Mucosa of descending colon (tissue), 3 donors: ENCODE measurements at regions not wholly inside any gene's neighbourhood (a gene's known extent, or its start where the extent isn't known, plus 50 kb on each side); places are given as distances from the start of the nearest gene placed in this dataset.

Source experiments
- ATAC-seq: fragments of 200-7000 bp; cut with Tn5 transposase; one replicate; pipeline ENCODE4 v1.9.1; 2020; ENCODE audit warnings: mild to moderate bottlenecking, moderate library complexity
- DNase-seq, 3 donors: peaks; one replicate each; pipeline ENCODE4 v3.0.0-alpha.2; 2020
- H3K36me3 ChIP-seq: fragments of 200-600 bp; one replicate; pipeline ENCODE4 v1.8.0; 2021; ENCODE audit warnings: low read depth, mild to moderate bottlenecking
- H3K4me1 ChIP-seq: fragments of 200-600 bp; one replicate; pipeline ENCODE4 v1.8.0; 2021; ENCODE audit warnings: low read depth, mild to moderate bottlenecking
- H3K4me3 ChIP-seq: fragments of 200-600 bp; one replicate; pipeline ENCODE4 v1.8.0; 2021; ENCODE audit warnings: mild to moderate bottlenecking
- H3K9me3 ChIP-seq: fragments of 200-600 bp; one replicate; pipeline ENCODE4 v1.8.0; 2021; ENCODE audit warnings: mild to moderate bottlenecking
- intact Hi-C, 2 donors: fragments of 100-400 bp; cut with DNase I in 1 of 2; cut with micrococcal nuclease in 1 of 2; formaldehyde crosslinking; loops; one replicate each; pipeline versions ENCODE4 v1.11.0 to v1.11.1; 2022; cut with DNase I, micrococcal nuclease
- TF ChIP-seq, protein P1 (sequence below): fragments of 200-600 bp; IDR thresholded peaks from one replicate; pipeline ENCODE4 v1.8.0; 2022; ENCODE audit warnings: antibody characterized with exemption, mild to moderate bottlenecking
- donor health status: DM: no; HTN: no; CAD: no; lungs with moderate emphysema.
- donor health status: DM: no; HTN: no; CAD: no.
- donor health status: DM: no; HTN: yes; CAD: no.

DNA sequence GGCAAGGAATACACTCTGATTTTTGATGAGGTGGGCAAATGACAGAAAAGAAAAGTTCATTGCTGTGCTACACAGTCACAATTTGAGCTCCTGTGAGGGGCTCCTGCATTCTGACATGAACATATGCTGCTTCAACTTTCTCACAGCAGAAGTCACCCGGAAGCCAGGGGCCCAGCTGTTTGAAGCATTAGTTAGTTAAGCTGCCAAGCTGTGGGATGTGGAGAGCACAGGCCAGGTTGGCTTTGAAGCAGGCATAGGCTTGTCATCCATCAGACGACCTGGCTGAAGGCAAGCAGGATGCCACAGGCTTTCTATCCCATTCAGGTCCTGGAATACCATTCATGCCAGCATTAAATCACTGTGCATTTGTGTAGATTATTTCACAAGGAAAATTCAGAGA, 63.1 kb downstream of the MTNR1B start:
- intact Hi-C loops, result no loop called here
- H3K36me3 ChIP-seq, result no peaks in the 10 kb centered on the region
- no peak overlapping the region for H3K4me3 ChIP-seq
- TF ChIP-seq, protein P1, sequence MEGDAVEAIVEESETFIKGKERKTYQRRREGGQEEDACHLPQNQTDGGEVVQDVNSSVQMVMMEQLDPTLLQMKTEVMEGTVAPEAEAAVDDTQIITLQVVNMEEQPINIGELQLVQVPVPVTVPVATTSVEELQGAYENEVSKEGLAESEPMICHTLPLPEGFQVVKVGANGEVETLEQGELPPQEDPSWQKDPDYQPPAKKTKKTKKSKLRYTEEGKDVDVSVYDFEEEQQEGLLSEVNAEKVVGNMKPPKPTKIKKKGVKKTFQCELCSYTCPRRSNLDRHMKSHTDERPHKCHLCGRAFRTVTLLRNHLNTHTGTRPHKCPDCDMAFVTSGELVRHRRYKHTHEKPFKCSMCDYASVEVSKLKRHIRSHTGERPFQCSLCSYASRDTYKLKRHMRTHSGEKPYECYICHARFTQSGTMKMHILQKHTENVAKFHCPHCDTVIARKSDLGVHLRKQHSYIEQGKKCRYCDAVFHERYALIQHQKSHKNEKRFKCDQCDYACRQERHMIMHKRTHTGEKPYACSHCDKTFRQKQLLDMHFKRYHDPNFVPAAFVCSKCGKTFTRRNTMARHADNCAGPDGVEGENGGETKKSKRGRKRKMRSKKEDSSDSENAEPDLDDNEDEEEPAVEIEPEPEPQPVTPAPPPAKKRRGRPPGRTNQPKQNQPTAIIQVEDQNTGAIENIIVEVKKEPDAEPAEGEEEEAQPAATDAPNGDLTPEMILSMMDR, result no peak
- DNase-seq, result no peak
- no peaks in the 10 kb centered on the region for H3K4me1 ChIP-seq
- ATAC-seq, result no peak
- H3K9me3 ChIP-seq, result no peaks in the 10 kb centered on the region

DNA sequence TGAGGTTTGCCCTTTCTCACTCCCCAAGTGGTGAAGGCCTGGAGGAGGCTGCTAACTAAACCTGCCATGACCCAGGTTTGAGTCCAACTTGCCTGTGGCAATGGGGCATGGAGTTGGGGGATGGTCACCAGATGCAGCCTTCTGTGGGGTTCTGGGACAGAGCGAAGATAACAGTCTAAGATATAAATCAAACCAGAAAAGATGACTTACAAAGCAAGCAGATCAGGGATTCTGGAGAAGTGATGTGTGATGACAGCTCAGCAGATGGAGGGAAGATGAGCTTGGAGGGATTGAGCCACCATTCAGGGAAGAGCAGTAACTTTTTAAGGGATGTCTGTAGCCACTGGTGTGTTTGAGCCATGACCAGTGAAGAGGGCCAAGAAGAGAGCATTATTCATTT, 63.6 kb downstream of the MTNR1B start:
- Histone ChIP-seq H3K9me3 (no peaks in the 10 kb centered on the region), H3K36me3 (no peaks in the 10 kb centered on the region), H3K4me3 (no peak overlapping the region), H3K4me1 (no peaks in the 10 kb centered on the region)
- DNase-seq, result no peak
- TF ChIP-seq, protein P1, result no peak
- intact Hi-C loops, result no loop called here
- no peak for ATAC-seq

DNA sequence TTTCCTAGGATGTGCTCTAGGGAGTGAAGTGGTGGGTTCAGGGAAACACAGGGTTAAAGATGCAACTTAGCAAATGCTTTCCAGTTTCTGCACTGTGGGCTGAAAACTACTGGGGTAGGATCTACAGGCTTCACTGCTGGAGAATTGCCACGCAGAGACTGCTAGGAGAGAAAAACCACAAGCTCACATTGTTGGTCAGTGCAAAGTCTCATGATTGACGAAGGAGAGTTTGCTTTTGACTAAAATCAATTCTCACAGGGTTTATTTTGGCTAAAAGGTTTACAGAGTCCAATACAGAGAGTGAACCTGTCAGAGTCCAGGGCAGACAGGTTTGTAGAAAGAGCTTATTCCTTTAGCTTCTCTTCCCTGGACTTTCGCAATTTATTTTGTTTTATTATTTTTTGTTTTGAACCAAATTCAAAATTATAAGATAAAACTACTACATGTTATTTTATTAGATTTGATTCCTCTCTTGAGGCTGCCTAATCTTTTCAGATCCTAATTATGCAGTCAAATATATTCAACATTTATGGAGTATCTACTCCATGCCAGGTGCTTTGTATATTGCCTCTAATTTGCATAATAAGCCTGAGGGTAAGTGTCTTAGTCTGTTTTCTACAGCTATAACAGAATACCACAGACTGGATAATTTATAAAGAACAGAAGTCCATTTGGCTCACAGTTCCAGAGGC, 64.7 kb downstream of the MTNR1B start:
- ATAC-seq, result no peak
- DNase-seq, result no peak
- Histone ChIP-seq H3K4me3 (no peak overlapping the region), H3K9me3 (no peaks in the 10 kb centered on the region), H3K36me3 (no peaks in the 10 kb centered on the region), H3K4me1 (no peaks in the 10 kb centered on the region)
- TF ChIP-seq, protein P1, result no peak
- intact Hi-C loops, result no loop called here

DNA sequence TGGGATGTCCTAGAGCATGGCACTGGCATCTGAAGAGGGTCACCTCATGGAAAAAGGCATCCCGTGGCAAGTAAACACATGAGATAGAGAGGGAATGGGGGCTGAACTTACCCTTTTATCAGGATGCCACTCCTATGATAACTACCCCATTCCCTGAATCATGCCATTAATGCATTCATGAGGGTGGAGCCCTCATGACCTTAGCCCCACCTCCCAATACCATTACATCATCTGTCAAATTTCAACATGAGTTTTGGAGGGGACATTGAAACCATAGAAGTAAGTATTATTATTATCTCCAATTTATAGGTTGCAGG, 65.2 kb downstream of the MTNR1B start:
- Histone ChIP-seq H3K4me3 (no peak overlapping the region), H3K4me1 (no peaks in the 10 kb centered on the region), H3K36me3 (no peaks in the 10 kb centered on the region), H3K9me3 (no peaks in the 10 kb centered on the region)
- DNase-seq (no peak), ATAC-seq (no peak)
- TF ChIP-seq, protein P1, result no peak
- intact Hi-C loops, result no loop called here

DNA sequence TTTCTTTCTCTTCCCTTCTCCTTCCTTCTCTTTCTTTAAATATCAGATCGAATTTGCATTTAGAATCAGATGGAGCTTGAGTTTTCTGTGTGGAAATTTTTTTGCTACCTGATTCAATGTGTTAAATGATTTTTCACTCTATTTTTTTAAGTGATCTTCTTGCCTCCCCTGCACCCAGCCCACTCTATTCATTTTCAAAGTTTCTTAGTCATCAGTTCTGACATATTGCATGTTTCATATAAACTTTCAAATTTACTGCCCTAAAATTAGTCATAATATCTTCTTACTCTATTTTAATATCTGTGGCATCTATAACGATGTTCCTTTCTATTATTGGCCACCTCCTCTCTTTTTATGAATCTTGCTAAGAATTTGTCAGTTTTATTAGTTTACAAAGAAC, 69.1 kb downstream of the MTNR1B start:
- H3K36me3 ChIP-seq, result no peaks in the 10 kb centered on the region
- intact Hi-C loops, result no loop called here
- ATAC-seq (no peak), DNase-seq (no peak)
- TF ChIP-seq, protein P1, result no peak
- H3K9me3 ChIP-seq, result no peaks in the 10 kb centered on the region
- H3K4me1 ChIP-seq, result no peaks in the 10 kb centered on the region
- no peak overlapping the region for H3K4me3 ChIP-seq
